Inflammatory macrophage treated with lipopolysaccharide for 4 hours (primary cell): ENCODE measurements at regions not wholly inside any gene's neighbourhood (a gene's known extent, or its start where the extent isn't known, plus 50 kb on each side); places are given as distances from the start of the nearest gene placed in this dataset.
A peak's percentile ranks its signal among the peaks of the same experiment; 100 is the strongest.

ENCODE experiments used
- DNase-seq: peaks from one replicate; pipeline ENCODE4 v3.0.0-alpha.2; 2020

GRCh38 chr21:14869984-14870852 lies 194.6 kb downstream of the NRIP1 start:
- DNase-seq = peak; percentile 67

GRCh38 chr21:14866859-14867765 lies 197.7 kb downstream of the NRIP1 start:
- DNase-seq = no peak

DNA sequence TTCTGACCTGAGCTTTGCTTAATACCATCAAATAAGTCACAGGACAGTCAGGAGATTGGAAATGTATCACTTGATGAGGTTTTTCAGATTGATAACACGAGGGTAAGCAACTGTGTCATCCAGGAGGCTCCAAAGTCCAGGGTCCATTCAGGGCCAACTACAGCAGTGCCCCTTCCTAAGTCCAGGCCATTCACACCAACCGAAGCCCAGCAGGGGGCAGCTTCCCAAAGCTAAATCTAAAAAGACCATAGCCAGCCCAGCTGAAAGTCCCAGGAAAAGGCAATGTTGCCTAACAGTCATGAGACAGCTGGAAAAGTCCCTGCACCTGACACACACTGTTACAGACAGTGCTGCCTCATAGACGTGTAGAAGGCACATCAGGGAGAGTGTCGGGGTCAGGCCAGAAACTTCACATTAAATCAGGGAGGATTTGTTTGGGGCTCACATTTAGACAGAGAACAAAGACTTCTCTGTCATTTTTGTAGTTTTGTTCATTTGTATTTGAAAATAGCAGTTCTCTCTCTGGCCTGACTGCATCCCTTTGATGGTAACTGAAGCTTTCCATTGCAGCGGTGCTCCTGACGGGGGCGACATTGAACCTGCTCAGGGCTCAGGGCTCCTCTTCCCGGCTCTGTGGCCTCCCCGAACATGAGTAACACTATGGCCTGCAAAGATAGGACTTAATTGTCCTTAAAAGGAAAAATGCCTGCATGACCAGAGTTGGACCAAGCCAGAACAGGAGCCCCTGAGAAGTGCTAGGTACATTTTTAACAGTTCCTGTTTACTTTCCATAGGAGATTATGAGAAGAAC lies 200.4 kb downstream of the NRIP1 start:
- peak; percentile 80 for DNase-seq

GRCh38 chr21:14863745-14864210 lies 201.0 kb downstream of the NRIP1 start:
- DNase-seq = peak; percentile 77

- DNase-seq = no peak
Measured at GRCh38 chr21:14862794-14863720, 201.7 kb downstream of the NRIP1 start.

DNA sequence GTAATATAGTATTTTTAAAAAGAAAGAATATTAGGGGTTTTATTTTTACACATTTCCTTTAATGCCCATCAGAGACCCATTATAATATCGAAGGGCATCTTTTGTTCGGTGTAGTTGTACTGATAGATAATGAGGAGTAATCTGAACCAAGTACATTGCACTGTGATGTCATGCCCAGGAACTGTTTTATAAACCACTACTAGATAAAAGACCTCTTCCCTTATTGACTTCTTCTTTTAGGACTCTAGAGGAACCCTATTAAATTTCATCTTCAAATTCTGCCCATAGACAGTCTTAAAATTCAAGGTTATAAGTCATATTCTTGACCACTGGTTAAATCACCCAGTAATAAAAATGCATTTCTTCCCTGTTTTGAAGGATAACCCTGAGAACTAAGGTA lies 206.5 kb downstream of the NRIP1 start:
- peak; percentile 47 for DNase-seq

DNA sequence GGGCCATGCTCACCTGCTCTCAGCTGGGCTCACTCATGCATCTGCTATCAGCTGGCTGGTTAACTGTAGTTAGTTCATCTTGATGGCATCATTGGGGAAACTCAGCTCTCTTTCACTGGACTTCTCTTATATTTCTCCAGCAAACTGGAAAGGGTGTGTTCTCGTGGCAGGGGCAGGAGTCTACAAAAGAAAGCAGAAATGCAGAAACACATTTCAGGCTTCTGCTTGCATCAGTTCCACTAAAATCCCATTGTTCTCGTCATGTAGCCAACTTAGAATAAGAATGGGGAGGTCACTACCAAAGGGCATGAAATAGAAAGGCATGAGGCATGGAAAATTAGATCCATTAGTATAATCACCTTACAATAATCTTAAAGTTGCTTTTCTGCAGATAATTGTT lies 207.3 kb downstream of the NRIP1 start:
- peak; percentile 71 for DNase-seq

GRCh38 chr21:14850394-14850793 lies 214.4 kb downstream of the NRIP1 start:
- DNase-seq = no peak

- peak; percentile 82 for DNase-seq
Measured at GRCh38 chr21:14846621-14847020, 218.2 kb downstream of the NRIP1 start.

DNA sequence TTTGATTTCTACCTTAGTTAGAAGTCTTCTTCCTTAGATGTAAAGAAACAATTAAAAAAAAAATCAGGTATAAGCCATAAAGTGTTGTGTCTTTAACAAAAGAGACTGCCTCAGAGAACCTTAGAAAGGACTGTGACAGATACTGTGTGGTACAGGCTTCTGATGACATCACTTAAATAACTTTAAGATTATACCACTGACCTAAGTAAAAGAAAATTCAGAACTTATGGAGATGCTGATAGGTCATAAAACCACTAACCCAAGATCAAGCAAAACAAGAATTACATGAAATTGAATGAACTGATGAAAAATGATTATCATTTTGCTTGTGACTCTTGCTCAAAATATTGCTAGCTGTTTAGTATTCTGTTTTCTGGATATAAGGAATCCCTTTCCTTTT lies 220.8 kb downstream of the NRIP1 start:
- DNase-seq = no peak

GRCh38 chr21:14842601-14843000 lies 222.2 kb downstream of the NRIP1 start:
- no peak for DNase-seq

DNA sequence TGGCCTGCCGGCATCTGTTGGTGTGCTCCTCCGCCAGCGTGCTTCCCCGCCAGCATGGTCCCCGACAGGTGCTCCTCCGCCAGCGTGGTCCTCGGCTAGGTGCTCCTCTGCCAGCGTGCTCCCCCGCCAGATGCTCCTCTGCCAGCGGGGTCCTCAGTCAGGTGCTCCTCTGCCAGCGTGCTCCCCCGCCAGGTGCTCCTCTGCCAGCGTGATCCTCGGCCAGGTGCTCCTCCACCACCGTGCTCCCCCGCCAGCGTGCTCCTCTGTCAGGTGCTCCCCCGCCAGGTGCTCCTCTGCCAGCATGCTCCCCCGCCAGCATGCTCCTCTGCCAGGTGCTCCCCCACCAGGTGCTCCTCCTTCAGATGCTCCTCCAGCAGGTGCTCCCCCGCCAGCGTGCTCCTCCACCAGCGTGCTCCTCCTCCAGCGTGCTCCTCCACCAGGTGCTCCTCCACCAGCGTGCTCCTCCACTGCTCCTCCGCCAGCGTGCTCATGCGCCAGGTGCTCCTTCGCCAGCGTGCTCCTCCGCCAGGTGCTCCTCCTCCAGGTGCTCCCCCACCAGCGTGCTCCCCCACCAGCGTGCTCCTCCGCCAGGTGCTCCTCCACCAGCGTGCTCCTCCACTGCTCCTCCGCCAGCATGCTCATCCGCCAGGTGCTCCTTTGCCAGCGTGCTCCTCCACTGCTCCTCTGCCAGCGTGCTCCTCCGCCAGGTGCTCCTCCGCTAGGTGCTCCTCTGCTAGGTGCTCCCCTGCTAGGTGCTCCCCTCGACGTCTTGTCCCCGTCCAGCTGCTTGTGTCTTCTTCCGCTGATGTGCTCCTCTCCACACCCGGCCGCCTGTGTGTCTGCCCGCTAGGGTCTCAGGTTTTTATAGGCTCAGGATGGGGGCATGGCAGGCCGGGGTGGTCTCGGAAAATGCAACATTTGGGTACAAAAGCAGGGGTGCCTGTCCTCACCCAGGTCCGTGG lies 223.0 kb downstream of the NRIP1 start:
- DNase-seq = no peak

- DNase-seq = no peak
Measured at GRCh38 chr21:14838400-14838799, 226.4 kb downstream of the NRIP1 start.

DNA sequence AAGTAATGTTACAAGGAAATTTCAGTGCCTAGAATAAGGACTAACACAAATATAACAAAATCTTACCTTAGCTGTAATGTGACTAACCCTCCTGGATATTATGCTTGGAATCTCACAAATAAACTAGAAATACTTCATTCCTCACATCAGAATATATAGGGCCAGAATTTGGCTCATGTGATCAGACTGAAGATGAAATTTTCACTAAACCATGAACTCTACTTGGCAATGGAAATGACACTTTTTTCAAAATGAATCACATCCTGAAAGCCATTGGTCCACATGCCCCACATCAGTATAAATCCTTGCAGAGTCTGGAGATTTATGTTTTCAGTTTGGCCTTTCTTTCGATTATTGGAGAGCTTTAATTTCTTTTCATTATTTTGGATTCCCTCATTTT lies 227.8 kb downstream of the NRIP1 start:
- DNase-seq = no peak

DNA sequence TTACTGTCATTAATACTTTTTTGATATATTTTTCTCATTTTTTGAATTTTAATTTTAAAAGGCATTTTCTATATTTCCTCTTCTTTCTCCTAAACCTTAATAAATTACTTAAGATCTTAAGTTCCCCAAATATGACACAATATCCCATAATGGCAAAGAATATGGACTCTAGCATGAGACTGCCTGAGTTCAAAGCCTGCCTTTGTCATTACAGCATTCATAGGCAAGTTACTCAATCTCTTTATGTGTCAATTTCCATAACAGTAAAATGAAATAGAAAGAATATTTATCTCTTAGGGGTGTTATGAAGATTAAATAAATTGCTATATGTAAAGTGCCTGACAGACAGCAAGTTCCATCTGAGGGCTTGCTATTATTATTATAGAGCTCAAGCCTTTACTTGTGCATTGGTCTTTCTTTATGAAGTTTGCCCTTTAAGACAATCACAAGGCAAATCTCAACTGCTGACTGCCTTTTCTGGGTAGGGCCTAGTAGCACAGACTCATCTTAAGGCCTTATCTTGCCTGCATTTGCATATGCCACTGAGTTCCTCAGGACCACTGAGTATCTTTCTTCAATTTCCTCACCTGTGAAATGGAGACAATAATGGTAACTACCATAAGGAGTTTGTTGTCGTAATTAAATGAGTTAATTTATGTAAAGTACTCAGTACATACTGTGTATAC lies 231.0 kb downstream of the NRIP1 start:
- peak; percentile 81 for DNase-seq

DNA sequence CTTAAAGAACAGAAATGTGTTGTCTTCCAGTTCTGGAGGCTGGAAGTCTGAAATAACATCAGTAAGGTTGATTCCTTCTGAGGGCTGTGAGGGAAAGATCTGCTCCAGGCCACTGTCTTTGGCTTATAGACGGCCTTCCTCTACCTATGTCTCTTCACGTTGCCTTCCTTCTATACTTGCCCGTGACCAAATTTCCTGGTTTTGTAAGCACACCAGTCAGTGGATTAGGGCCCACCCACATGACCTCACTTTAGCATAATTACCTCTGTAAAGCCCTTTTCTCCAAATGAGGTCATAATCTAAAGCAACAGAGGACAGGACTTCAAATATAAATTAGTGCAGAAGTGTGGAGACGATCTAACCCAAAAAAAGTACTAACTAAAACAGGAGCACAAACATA lies 231.6 kb downstream of the NRIP1 start:
- peak; percentile 49 for DNase-seq

- DNase-seq = no peak
Measured at GRCh38 chr21:14830307-14830706, 234.5 kb downstream of the NRIP1 start.

DNA sequence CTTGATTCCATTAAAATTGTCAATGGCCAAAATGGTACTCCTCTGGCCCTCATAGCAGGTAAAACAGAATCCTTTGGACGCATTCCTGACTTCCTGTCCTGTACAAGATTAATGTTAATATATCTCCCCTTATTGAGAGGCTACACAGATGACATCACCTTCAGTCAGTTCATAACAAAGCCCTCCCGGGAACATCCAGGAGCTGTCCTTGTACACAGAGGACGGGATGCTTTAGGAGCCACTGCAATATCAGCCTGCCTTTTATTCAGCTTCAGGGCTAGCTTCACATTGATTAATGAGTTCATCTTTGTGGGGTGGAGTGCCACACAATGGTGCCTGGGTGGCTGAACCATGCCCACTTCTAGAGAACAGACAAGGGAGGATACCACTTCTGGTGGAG lies 235.1 kb downstream of the NRIP1 start:
- DNase-seq = no peak

DNA sequence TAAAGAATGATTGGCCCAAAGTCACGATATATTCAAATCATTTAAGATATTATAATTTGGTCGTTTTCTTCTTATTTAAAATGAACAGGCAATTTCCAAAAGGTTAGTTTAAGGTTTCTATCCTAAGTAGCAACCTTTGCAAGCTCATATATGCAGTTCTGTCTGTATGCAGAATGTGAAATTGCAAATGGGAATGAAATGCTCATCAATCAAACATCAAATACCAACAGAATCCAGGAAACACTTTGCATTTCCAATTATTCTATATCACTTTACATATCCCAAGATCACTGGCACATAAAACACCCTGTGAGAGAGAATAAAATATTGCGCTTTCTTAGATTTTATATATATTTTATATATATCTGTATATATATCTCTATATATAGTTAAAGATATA lies 237.3 kb downstream of the NRIP1 start:
- DNase-seq = no peak

- no peak for DNase-seq
Measured at GRCh38 chr21:14826630-14827029, 238.2 kb downstream of the NRIP1 start.
